PC-3 (cell line): ENCODE measurements at regions not wholly inside any gene's neighbourhood (a gene's known extent, or its start where the extent isn't known, plus 50 kb on each side); places are given as distances from the start of the nearest gene placed in this dataset.

Source experiments
- ATAC-seq: fragments of 200-7000 bp; cut with Tn5 transposase; 2 replicates; pipeline ENCODE4 v1.9.1; 2020; ENCODE audit warnings: mild to moderate bottlenecking, moderate library complexity
- BruUV-seq: library from RNA; stranded (reverse); fragments of 400-500 nt; replicated peaks from 2 replicates; lab custom pipeline; 2021; lab: Mats Ljungman, UMichigan
- CTCF ChIA-PET: fragments of 300-600 bp; sonication (Branson Sonifier 250); formaldehyde crosslinking; loops from one replicate; lab custom pipeline; 2022; ENCODE audit warnings: antibody characterized with exemption; lab: Charles Lee
- POLR2A ChIA-PET: fragments of 300-600 bp; sonication (Branson Sonifier 250); formaldehyde crosslinking; loops from one replicate; lab custom pipeline; 2022; ENCODE audit warnings: antibody characterized with exemption; ENCODE audit not compliant: unreplicated experiment; lab: Charles Lee
- DNase-seq: peaks from one replicate; pipeline ENCODE4 v3.0.0-alpha.2; 2015
- H2AFZ ChIP-seq: fragments of 300-600 bp; sonication (generic); 2 replicates; pipeline ENCODE4 v1.6.0; 2016; ENCODE audit warnings: antibody characterized with exemption, low read length
- H3F3A ChIP-seq: fragments of 300-600 bp; sonication (generic); one replicate; pipeline ENCODE4 v1.6.0; 2017; ENCODE audit warnings: antibody characterized with exemption, low read length, control low read depth, mild to moderate bottlenecking; ENCODE audit not compliant: unreplicated experiment
- H3K27ac ChIP-seq: fragments of 300-600 bp; sonication (generic); 2 replicates; pipeline ENCODE4 v1.5.1; 2016; ENCODE audit warnings: mild to moderate bottlenecking, low read length
- H3K27me3 ChIP-seq: fragments of 300-600 bp; sonication (generic); 2 replicates; pipeline ENCODE4 v1.6.1; 2016; ENCODE audit warnings: low read length, mixed read lengths
- H3K36me3 ChIP-seq: fragments of 300-600 bp; sonication (generic); 2 replicates; pipeline ENCODE4 v1.6.1; 2016; ENCODE audit warnings: low read depth, mixed run types, low read length, mixed read lengths
- H3K4me1 ChIP-seq: fragments of 300-600 bp; sonication (generic); 2 replicates; pipeline ENCODE4 v1.5.1; 2016; ENCODE audit warnings: low read length; ENCODE audit not compliant: insufficient read depth
- H3K4me2 ChIP-seq: fragments of 300-600 bp; sonication (generic); 2 replicates; pipeline ENCODE4 v1.6.0; 2016; ENCODE audit warnings: low read length
- H3K4me3 ChIP-seq: fragments of 300-600 bp; sonication (generic); 2 replicates; pipeline ENCODE4 v1.5.1; 2016; ENCODE audit warnings: mild to moderate bottlenecking, low read length, mixed read lengths
- H3K79me2 ChIP-seq: fragments of 300-600 bp; sonication (generic); 2 replicates; pipeline ENCODE4 v1.6.1; 2017; ENCODE audit warnings: low read length, mixed read lengths
- H3K9ac ChIP-seq: fragments of 300-600 bp; sonication (generic); 2 replicates; pipeline ENCODE4 v1.6.0; 2016; ENCODE audit warnings: mild to moderate bottlenecking, low read length
- H3K9me2 ChIP-seq: fragments of 300-600 bp; sonication (generic); replicated peaks from 2 replicates; pipeline ENCODE4 v1.6.1; 2016; ENCODE audit warnings: mixed run types, low read length, mixed read lengths
- H3K9me3 ChIP-seq: fragments of 300-600 bp; sonication (generic); 2 replicates; pipeline ENCODE4 v1.6.1; 2016; ENCODE audit warnings: low read length, mixed read lengths
- H4K20me1 ChIP-seq: fragments of 300-600 bp; sonication (generic); 2 replicates; pipeline ENCODE4 v1.6.1; 2016; ENCODE audit warnings: low read length, mixed read lengths
- CTCF ChIP-seq: fragments of 300-600 bp; sonication (generic); conservative IDR thresholded peaks from 2 replicates; pipeline ENCODE4 v1.5.1; 2017; ENCODE audit warnings: antibody characterized with exemption, low read depth, mild to moderate bottlenecking, low read length
- EZH2 ChIP-seq: fragments of 300-600 bp; sonication (generic); IDR thresholded peaks from one replicate; pipeline ENCODE4 v1.6.1; 2017; ENCODE audit warnings: antibody characterized with exemption, mild to moderate bottlenecking, low read length; ENCODE audit not compliant: unreplicated experiment
- EZH2phosphoT487 ChIP-seq: fragments of 300-600 bp; sonication (generic); IDR thresholded peaks from 2 replicates; pipeline ENCODE4 v1.6.1; 2018; ENCODE audit warnings: mild to moderate bottlenecking, antibody characterized with exemption, low read length, borderline replicate concordance
- intact Hi-C: fragments of 100-400 bp; cut with micrococcal nuclease; formaldehyde crosslinking; loops from 2 replicates; pipeline ENCODE4 v1.9.0; 2023

DNA sequence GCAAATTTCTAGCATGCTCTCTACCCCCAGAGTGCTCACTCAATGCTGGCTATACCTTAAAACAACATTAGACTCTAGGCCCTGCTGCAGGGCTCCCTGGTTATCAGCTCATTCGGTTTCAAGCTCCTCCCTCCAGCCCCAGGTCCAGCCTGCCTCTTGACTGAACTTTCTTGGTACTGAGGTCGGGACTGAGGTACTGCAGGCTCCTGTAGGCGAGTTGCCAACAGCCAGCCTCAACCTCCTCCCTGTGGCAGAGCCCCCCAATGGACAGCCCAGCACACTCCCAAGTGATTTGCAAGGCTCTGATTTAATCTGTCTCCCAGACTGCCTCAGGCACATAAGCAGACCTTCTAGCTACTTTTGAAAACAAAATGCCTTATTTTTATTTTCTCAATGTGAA is 73.6 kb upstream of the EIF3M start:
- ATAC-seq (no peak), DNase-seq (no peak)
- no TSS peak for BruUV-seq
- no peak overlapping the region for H3K4me2 ChIP-seq
- H3K27ac ChIP-seq: no peak overlapping the region
- H3K9ac ChIP-seq: no peak overlapping the region
- no peaks in the 10 kb centered on the region for H3K79me2 ChIP-seq
- H3F3A ChIP-seq: no peaks in the 10 kb centered on the region
- TF ChIP-seq EZH2 (no peak), EZH2phosphoT487 (no peak), CTCF (no peak)
- H4K20me1 ChIP-seq: no peaks in the 10 kb centered on the region
- ChIA-PET CTCF (no interaction called here), POLR2A (no interaction called here)
- H3K9me3 ChIP-seq: no peaks in the 10 kb centered on the region
- no peaks in the 10 kb centered on the region for H3K27me3 ChIP-seq
- no peaks in the 10 kb centered on the region for H3K9me2 ChIP-seq
- no peaks in the 10 kb centered on the region for H3K36me3 ChIP-seq
- intact Hi-C loops: no loop called here
- H2AFZ ChIP-seq: no peak overlapping the region
- peaks cover 10% of the 10 kb centered on the region for H3K4me1 ChIP-seq
- no peak overlapping the region for H3K4me3 ChIP-seq

DNA sequence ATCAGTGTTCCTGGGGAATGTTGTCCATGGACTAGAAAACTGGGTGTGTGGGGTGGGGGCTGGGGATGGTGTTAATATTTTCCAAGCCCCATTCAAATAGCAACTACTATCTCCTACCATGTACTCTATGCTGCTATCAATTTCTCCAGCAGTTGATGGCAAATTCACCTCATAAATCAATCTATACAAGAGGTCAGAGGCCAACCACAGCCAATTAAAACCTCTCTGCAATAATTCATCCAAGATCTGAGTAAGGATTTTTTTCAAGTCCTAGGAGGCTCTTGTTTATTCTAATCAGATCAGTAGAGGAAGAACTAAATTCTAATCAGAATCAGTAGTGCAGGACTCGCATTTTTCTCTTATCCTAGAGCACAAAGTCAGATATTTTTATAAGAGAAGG is 73.4 kb upstream of the WT1 start:
- Histone ChIP-seq H3K4me2 (no peak overlapping the region), H3K4me1 (peaks cover 10% of the 10 kb centered on the region), H3K9me3 (no peaks in the 10 kb centered on the region), H3F3A (no peaks in the 10 kb centered on the region), H3K79me2 (no peaks in the 10 kb centered on the region), H2AFZ (no peak overlapping the region), H3K9me2 (no peaks in the 10 kb centered on the region), H3K9ac (no peak overlapping the region), H3K36me3 (no peaks in the 10 kb centered on the region), H3K27ac (no peak overlapping the region), H3K27me3 (no peaks in the 10 kb centered on the region), H4K20me1 (no peaks in the 10 kb centered on the region), H3K4me3 (no peak overlapping the region)
- DNase-seq (no peak), ATAC-seq (no peak)
- no TSS peak for BruUV-seq
- intact Hi-C loops: loop anchor here (5.0 kb wide), 1 partner anchor 74 kb away; the partner anchor contains the start of gene EIF3M
- POLR2A ChIA-PET: interaction anchor here (0.6 kb wide), 1 partner anchor 100 kb away, joined by 4 read pairs; no protein-coding TSS in a partner anchor
- TF ChIP-seq EZH2 (no peak), EZH2phosphoT487 (no peak), CTCF (no peak)
- CTCF ChIA-PET: no interaction called here

- intact Hi-C loops: no loop called here
- POLR2A ChIA-PET: no interaction called here
These were observed 64.7 kb upstream of the WT1 start for GRCh38 chr11:32500001-32500400.

More at GRCh38 chr11:32500001-32500400, 64.7 kb upstream of the WT1 start:
- no peak overlapping the region for H3K4me3 ChIP-seq
- H3K9me2 ChIP-seq: no peaks in the 10 kb centered on the region
- no peak overlapping the region for H2AFZ ChIP-seq
- no peaks in the 10 kb centered on the region for H3K27me3 ChIP-seq
- H3K9ac ChIP-seq: no peak overlapping the region
- H3K9me3 ChIP-seq: no peaks in the 10 kb centered on the region
- DNase-seq: no peak
- H3K4me2 ChIP-seq: no peak overlapping the region
- no peaks in the 10 kb centered on the region for H3K4me1 ChIP-seq
- no peaks in the 10 kb centered on the region for H3K79me2 ChIP-seq
- CTCF ChIA-PET: no interaction called here
- ATAC-seq: no peak
- H4K20me1 ChIP-seq: no peaks in the 10 kb centered on the region
- no peaks in the 10 kb centered on the region for H3K36me3 ChIP-seq
- H3K27ac ChIP-seq: no peak overlapping the region
- BruUV-seq: no TSS peak
- TF ChIP-seq EZH2phosphoT487 (no peak), EZH2 (no peak), CTCF (no peak)
- no peaks in the 10 kb centered on the region for H3F3A ChIP-seq
